GM12892 (cell line): ENCODE measurements at regions not wholly inside any gene's neighbourhood (a gene's known extent, or its start where the extent isn't known, plus 50 kb on each side); places are given as distances from the start of the nearest gene placed in this dataset.

Experiments
- POLR2A ChIP-seq: IDR thresholded peaks from 2 replicates; pipeline ENCODE4 v1.6.1; 2011; ENCODE audit warnings: low read depth, low read length, control low read depth
- POLR2AphosphoS5 ChIP-seq: IDR thresholded peaks from 2 replicates; pipeline ENCODE4 v1.6.1; 2011; ENCODE audit warnings: low read depth, low read length, control low read depth

GRCh38 chr7:131934452-131934851 lies 378.0 kb upstream of the PODXL start:
- no peak for TF ChIP-seq POLR2A
- no peak for TF ChIP-seq POLR2AphosphoS5
